ENCODE measurements at regions not wholly inside any gene's neighbourhood (a gene's known extent, or its start where the extent isn't known, plus 50 kb on each side); places are given as distances from the start of the nearest gene placed in this dataset.

- TF ChIP-seq, protein P1, sequence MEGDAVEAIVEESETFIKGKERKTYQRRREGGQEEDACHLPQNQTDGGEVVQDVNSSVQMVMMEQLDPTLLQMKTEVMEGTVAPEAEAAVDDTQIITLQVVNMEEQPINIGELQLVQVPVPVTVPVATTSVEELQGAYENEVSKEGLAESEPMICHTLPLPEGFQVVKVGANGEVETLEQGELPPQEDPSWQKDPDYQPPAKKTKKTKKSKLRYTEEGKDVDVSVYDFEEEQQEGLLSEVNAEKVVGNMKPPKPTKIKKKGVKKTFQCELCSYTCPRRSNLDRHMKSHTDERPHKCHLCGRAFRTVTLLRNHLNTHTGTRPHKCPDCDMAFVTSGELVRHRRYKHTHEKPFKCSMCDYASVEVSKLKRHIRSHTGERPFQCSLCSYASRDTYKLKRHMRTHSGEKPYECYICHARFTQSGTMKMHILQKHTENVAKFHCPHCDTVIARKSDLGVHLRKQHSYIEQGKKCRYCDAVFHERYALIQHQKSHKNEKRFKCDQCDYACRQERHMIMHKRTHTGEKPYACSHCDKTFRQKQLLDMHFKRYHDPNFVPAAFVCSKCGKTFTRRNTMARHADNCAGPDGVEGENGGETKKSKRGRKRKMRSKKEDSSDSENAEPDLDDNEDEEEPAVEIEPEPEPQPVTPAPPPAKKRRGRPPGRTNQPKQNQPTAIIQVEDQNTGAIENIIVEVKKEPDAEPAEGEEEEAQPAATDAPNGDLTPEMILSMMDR (IDR thresholded peaks at IDR 0.05) = no peak
- H3K36me3 ChIP-seq (ENCODE audit: control insufficient read depth, insufficient read depth, low read length) = no peaks in the 10 kb centered on the region
- H3K9me3 ChIP-seq (ENCODE audit: control insufficient read depth, low read length) = no peaks in the 10 kb centered on the region
- H3K4me3 ChIP-seq (ENCODE audit: low read depth, low read length) = no peak overlapping the region
- H3K27ac ChIP-seq = no peak overlapping the region
- H3K27me3 ChIP-seq (ENCODE audit: control insufficient read depth, insufficient read depth, low read length) = no peaks in the 10 kb centered on the region
- peak overlapping the region; percentile 60 for H2AFZ ChIP-seq
- peaks cover 6% of the 10 kb centered on the region for H3K4me1 ChIP-seq
- no peaks in the 10 kb centered on the region for H3K79me2 ChIP-seq
- no peak overlapping the region for H3K4me2 ChIP-seq (ENCODE audit: low read length)
- no peak overlapping the region for H3K9ac ChIP-seq
Observed at GRCh38 chr3:178022599-178022998, 513.6 kb upstream of the KCNMB2 start.

- Histone ChIP-seq H3K27me3 (ENCODE audit: control insufficient read depth, insufficient read depth, low read length) (no peaks in the 10 kb centered on the region), H3K4me2 (ENCODE audit: low read length) (no peak overlapping the region), H3K9me3 (ENCODE audit: control insufficient read depth, low read length) (no peaks in the 10 kb centered on the region), H3K79me2 (no peaks in the 10 kb centered on the region), H2AFZ (no peak overlapping the region), H3K9ac (no peak overlapping the region), H3K4me3 (ENCODE audit: low read depth, low read length) (no peak overlapping the region), H3K36me3 (ENCODE audit: control insufficient read depth, insufficient read depth, low read length) (no peaks in the 10 kb centered on the region), H3K4me1 (no peaks in the 10 kb centered on the region), H3K27ac (no peak overlapping the region)
- TF ChIP-seq, protein P1 (IDR thresholded peaks at IDR 0.05) = no peak
Observed at GRCh38 chr3:178028933-178029332, 507.3 kb upstream of the KCNMB2 start.

GRCh38 chr3:178036451-178037144 is 499.6 kb upstream of the KCNMB2 start:
- no peaks in the 10 kb centered on the region for H3K36me3 ChIP-seq (ENCODE audit: control insufficient read depth, insufficient read depth, low read length)
- H2AFZ ChIP-seq = no peak overlapping the region
- no peaks in the 10 kb centered on the region for H3K9me3 ChIP-seq (ENCODE audit: control insufficient read depth, low read length)
- no peak overlapping the region for H3K27ac ChIP-seq
- H3K4me3 ChIP-seq (ENCODE audit: low read depth, low read length) = no peak overlapping the region
- TF ChIP-seq, protein P1 (IDR thresholded peaks at IDR 0.05) = no peak
- H3K27me3 ChIP-seq (ENCODE audit: control insufficient read depth, insufficient read depth, low read length) = no peaks in the 10 kb centered on the region
- H3K4me1 ChIP-seq = no peaks in the 10 kb centered on the region
- no peak overlapping the region for H3K9ac ChIP-seq
- no peak overlapping the region for H3K4me2 ChIP-seq (ENCODE audit: low read length)
- no peaks in the 10 kb centered on the region for H3K79me2 ChIP-seq

DNA sequence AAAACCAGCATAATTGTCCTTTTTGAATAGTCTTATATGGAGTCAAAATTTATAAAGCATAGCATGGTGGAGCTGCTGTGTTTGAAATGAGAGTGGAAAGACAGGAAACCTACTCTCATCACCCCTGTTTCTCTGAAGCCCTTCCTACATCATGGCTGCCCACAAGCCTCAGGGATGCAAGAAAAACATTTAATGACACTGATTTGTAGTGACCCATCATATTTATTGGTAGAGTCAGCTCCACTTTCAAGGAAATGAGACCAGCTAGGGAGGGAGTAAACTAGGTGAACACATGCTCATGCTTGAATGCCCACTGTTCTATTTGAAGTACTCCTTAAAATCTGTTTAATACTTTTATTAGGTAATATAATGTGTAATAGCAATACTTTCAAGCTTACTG is 494.3 kb upstream of the KCNMB2 start:
- TF ChIP-seq, protein P1 (IDR thresholded peaks at IDR 0.05) = no peak
- no peak overlapping the region for H3K4me2 ChIP-seq (ENCODE audit: low read length)
- H3K27ac ChIP-seq = no peak overlapping the region
- no peaks in the 10 kb centered on the region for H3K9me3 ChIP-seq (ENCODE audit: control insufficient read depth, low read length)
- no peaks in the 10 kb centered on the region for H3K4me1 ChIP-seq
- no peaks in the 10 kb centered on the region for H3K27me3 ChIP-seq (ENCODE audit: control insufficient read depth, insufficient read depth, low read length)
- no peak overlapping the region for H3K4me3 ChIP-seq (ENCODE audit: low read depth, low read length)
- peak overlapping the region; percentile 10 for H2AFZ ChIP-seq
- H3K79me2 ChIP-seq = no peaks in the 10 kb centered on the region
- no peaks in the 10 kb centered on the region for H3K36me3 ChIP-seq (ENCODE audit: control insufficient read depth, insufficient read depth, low read length)
- H3K9ac ChIP-seq = no peak overlapping the region

DNA sequence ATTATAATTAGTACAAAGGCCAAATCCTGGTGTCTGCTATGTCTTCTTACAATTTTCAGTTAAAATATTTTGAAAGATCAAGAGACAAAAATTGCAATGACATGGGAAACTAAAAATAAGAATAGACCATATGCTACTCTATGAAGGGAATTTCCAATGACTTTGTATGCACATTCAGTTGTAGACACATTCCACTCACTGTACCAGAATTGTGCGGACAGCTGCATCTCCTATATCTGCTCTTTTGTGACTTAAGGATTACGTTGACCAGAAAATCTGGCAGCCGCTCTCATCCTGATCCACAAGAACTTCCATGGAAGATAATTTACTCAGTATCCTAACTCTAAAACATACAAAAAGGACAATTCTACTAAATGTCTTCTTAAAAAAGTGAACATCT is 493.9 kb upstream of the KCNMB2 start:
- Histone ChIP-seq H3K4me2 (ENCODE audit: low read length) (no peak overlapping the region), H3K27ac (no peak overlapping the region), H3K27me3 (ENCODE audit: control insufficient read depth, insufficient read depth, low read length) (no peaks in the 10 kb centered on the region), H2AFZ (no peak overlapping the region), H3K4me1 (no peaks in the 10 kb centered on the region), H3K4me3 (ENCODE audit: low read depth, low read length) (no peak overlapping the region), H3K9ac (no peak overlapping the region), H3K79me2 (no peaks in the 10 kb centered on the region), H3K36me3 (ENCODE audit: control insufficient read depth, insufficient read depth, low read length) (no peaks in the 10 kb centered on the region), H3K9me3 (ENCODE audit: control insufficient read depth, low read length) (no peaks in the 10 kb centered on the region)
- TF ChIP-seq, protein P1 (IDR thresholded peaks at IDR 0.05) = no peak
